Fibroblast of skin of right quadriceps (primary cell): ENCODE measurements at regions not wholly inside any gene's neighbourhood (a gene's known extent, or its start where the extent isn't known, plus 50 kb on each side); places are given as distances from the start of the nearest gene placed in this dataset.
A peak's percentile ranks its signal among the peaks of the same experiment; 100 is the strongest.

Experiments used
- DNase-seq: peaks from one replicate; pipeline ENCODE4 v3.0.0-alpha.2; 2013

GRCh38 chr2:188720811-188721605 lies 253.2 kb upstream of the COL3A1 start:
- no peak for DNase-seq

- DNase-seq, result no peak
Observed at GRCh38 chr2:188721784-188722183, 252.4 kb upstream of the COL3A1 start.

DNA sequence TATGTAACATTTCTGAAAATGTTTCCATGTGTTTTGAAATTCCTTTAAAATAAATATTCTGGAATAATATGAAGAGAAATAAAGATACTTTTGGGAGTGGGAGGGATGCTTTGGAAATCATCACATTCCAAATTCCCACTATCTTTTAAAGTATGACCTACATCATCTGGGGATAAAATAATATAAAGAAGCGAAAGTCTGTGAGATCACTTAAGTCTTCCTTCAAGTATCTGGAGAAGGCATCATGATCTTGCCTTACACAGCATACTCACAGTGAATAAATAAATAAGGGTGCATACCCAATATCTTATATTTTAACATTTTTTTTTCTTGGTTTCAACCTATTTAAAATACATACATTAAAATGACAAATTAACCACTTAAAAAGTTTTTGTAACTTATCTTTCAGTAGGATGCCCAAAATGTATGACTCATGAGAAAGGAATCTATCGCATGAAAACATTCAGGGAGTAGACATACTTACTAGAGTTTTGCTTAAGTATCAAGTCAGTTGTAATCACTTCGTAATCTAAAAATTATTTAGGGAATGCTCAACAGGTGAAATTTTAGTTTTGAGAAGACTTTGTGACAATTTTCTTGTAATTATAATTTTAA lies 248.3 kb upstream of the COL3A1 start:
- DNase-seq, result peak; percentile 83

DNA sequence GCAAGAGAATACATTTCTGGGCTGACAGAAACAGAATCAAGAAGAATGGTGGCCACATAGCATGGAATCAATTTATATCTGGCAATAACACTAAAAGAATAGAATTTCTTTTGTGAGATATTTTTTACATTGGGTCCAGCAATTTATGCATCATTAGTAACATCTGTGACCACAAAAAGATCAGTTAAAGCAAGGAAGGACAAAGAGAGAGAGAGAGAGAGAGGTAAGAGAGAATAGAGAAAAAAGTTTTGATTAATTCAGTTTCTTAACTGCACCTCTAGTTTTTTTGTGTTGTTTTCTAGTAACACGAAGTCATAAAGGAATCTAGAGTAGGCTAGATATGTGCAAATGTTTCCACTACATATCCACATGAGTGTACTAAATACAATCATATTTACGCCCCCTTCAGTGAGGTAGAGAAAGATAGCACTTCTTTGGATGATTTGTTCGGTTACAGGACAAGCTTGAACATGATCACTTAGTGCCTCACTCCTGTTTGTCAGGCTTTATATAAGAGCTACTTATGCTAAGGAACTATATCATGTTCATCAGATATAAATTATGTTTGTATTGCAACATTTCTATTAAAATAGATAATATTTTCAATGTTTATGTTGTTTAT lies 247.4 kb upstream of the COL3A1 start:
- peak; percentile 6 for DNase-seq

DNA sequence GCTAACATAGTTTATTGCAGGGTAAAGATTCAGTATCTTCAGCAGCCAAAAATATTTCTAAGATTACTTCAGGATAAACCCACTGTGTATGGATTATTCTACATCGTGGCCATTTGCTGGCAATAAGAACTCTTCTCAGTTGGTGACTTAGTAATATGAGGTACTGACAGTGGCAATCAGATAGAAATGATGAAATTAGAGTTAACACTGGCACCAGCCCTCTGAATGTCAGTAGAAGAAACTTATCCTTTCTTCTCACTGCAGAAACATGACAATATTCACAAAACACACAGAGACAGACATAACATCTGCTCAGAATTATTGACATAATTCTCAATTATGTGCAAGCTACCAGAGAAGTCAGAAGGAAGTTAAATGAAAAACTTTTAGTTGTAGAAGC lies 246.3 kb upstream of the COL3A1 start:
- DNase-seq, result no peak

DNA sequence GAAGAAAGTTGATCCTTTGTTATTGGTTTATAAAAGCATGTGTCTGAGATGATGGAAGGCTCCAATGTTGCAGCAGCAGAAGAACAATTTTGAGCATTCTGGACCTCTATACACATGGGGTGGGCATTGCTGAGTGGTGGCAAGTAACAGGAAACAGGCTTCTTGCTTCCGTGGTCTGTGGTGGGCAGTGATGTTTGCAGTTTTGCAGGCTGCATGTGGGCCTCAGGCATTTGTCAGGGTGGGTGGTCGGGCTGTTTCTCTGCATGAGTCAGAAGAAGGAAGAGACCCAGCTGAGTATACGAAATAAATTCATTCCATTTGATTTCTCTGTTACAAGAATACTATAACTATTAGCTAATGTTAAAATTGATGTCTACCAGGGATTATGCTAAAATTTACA lies 239.5 kb upstream of the COL3A1 start:
- peak; percentile 83 for DNase-seq

GRCh38 chr2:188746727-188747126 lies 227.4 kb upstream of the COL3A1 start:
- peak; percentile 31 for DNase-seq

- DNase-seq, result peak; percentile 4
Observed at GRCh38 chr2:188751816-188752215, 222.4 kb upstream of the COL3A1 start.

DNA sequence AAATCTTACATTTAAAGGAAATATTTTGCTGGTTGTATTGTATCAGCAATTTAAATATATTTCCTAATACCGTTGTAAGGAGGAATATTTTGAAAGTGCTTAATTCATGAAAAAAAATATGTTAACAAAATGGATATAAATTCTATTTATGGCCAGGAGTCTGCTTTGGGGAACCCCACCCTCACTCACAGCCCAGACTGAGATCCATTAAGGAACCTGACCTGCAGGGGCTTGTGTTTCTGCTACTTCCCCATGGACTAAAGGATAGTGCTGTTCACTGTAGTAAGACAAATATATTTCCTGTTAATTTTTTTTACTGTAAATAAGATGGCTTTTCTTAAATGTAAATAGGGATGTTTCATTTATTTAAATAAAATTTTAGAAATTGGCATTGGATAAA lies 221.9 kb upstream of the COL3A1 start:
- DNase-seq, result no peak

DNA sequence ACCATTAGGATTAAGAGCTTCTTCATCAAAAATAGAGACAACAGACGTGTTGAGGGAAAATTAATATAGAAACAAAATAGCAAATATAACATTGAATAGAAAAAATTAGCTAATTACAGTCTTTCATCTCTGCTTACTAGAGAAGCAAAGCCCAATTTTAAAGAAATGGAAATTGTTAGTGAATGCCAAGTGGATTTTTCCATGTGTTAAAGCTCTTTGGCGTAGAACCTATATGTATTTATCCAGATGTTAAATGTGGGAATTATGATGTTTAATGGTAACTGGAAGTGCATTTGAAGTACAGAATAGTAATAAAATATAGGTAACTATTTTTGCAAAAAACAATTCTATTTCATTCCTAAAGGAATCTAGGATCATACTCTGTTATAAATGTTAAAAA lies 212.0 kb upstream of the COL3A1 start:
- DNase-seq, result no peak

- DNase-seq, result peak; percentile 79
Observed at GRCh38 chr2:188765522-188766470, 208.4 kb upstream of the COL3A1 start.

- DNase-seq, result no peak
Observed at GRCh38 chr2:188766471-188766856, 207.7 kb upstream of the COL3A1 start.

- DNase-seq, result no peak
Observed at GRCh38 chr2:188767176-188767575, 207.0 kb upstream of the COL3A1 start.

DNA sequence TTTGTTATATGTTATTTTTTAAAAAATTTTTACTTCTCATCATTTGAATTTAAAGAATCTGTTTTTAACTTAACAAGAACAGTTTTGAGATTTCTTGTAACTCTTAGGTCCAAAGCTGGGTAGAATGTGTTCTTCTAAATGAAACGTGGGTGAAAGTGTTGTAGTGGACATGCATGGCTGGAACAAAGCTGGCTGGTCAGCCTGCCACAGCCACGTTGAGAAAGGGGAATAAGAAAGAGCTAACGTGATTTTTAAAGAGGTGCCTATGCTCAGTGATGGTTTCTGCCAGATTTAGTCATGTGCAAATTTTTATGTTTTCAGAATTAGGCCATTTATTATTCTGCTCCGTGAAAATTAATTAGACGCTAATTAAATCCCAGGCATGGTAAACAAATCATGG lies 203.9 kb upstream of the COL3A1 start:
- no peak for DNase-seq

DNA sequence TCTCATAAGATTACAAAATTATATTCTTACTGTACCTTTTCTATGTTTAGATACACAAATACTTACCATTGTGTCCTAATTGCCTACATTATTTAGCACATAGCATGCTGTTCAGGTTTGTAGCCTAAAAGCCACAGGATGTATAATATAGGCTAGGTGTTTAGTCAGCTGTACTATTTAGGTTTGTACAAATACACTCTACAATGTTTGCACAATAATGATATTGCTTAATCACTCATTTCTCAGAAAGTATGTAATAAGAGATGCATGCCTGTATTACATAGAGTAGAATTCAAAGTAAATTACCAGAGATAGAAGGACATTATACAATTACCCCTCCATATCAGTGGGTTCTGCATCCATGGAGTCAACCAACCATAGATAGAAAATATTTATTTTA lies 201.1 kb upstream of the COL3A1 start:
- DNase-seq, result peak; percentile 52

DNA sequence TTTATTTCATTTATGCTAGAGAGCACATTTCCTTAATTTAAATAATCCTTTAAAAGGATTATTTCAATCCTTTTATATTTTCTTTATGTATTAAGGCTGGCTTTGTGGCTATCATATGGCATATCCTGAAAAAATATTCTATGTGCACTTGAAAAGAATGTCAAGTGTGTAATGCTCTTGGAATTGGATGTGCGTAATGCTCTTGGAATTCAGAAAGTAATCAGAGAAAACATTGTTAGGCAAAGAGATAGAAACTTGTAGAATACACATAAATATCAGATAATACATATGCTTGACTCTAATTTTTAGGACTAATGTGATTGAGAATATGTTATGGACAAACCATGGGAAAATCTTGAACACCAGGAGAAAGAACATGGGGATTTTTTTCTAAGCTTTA lies 197.5 kb upstream of the COL3A1 start:
- peak; percentile 83 for DNase-seq

- DNase-seq, result no peak
Observed at GRCh38 chr2:188784269-188784762, 189.9 kb upstream of the COL3A1 start.

- DNase-seq, result no peak
Observed at GRCh38 chr2:188785061-188785460, 189.1 kb upstream of the COL3A1 start.

- DNase-seq, result no peak
Observed at GRCh38 chr2:188785490-188785889, 188.7 kb upstream of the COL3A1 start.

- peak; percentile 85 for DNase-seq
Observed at GRCh38 chr2:188786368-188786841, 187.8 kb upstream of the COL3A1 start.

DNA sequence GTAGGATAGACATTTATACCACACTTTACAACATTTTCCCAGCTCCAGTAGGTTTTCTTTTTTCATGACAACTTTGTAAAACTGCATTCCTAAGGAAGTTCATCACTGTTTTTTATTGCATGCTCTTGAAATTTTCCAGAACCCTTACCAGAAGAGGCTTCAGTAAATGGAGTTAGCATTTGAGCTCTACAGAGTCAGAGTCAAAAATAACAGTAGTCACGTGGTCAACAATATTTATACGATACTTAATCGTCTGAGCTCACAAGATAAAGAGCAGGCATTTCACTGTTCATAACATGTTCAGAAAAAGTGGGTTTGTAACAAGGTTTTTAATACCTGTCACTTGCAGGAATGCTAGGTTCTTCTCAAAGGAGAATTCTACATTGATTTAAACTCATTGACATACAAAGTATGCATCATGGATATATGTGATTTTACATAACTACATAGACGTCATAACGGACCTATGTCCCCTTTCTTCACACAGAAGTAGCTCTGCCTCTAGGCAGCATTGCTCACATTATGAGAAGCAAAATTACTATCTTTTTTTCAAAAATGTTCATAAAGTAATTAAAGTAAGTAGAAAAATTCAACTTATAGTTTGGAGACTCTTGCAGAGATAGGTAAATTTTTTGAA lies 187.0 kb upstream of the COL3A1 start:
- DNase-seq, result peak; percentile 93

- DNase-seq, result peak; percentile 72
Observed at GRCh38 chr2:188787658-188788240, 186.4 kb upstream of the COL3A1 start.
